Right atrium auricular region (tissue), 2 donors: ENCODE measurements at regions not wholly inside any gene's neighbourhood (a gene's known extent, or its start where the extent isn't known, plus 50 kb on each side); places are given as distances from the start of the nearest gene placed in this dataset.

ENCODE experiments used
- DNase-seq: peaks from one replicate; pipeline ENCODE4 v3.0.0-alpha.2; 2019; ENCODE audit warnings: low spot score
- H3K27ac ChIP-seq, 2 donors: fragments of 200-600 bp; sonication (generic); 1 replicate in 1 of 2; 2 replicates in 1 of 2; pipeline ENCODE4 v1.5.1; 2016 to 2019
- H3K27me3 ChIP-seq, 2 donors: fragments of 200-600 bp; sonication (generic); one replicate each; pipeline versions ENCODE4 v1.5.1 to v1.6.0; 2017 to 2019
- H3K36me3 ChIP-seq: fragments of 200-600 bp; sonication (generic); one replicate; pipeline ENCODE4 v1.5.1; 2016
- H3K4me1 ChIP-seq, 2 donors: fragments of 200-600 bp; sonication (generic); one replicate each; pipeline versions ENCODE4 v1.5.1 to v1.6.0; 2017 to 2019
- H3K4me3 ChIP-seq, 2 donors: fragments of 200-600 bp; sonication (generic); 1 replicate in 1 of 2; 2 replicates in 1 of 2; pipeline ENCODE4 v1.5.1; 2017 to 2019; ENCODE audit warnings: mild to moderate bottlenecking in 1 of 2, moderate library complexity in 1 of 2
- H3K9me3 ChIP-seq, 2 donors: fragments of 200-600 bp; sonication (generic); one replicate each; pipeline ENCODE4 v1.5.1; 2019
- TF ChIP-seq, protein P1 (sequence below), 2 donors: fragments of 200-600 bp; sonication (generic); IDR thresholded peaks; one replicate each; pipeline ENCODE4 v1.5.1; 2019; ENCODE audit warnings: antibody characterized with exemption in 2 of 2

GRCh38 chr4:11532138-11532537 lies 103.4 kb upstream of the HS3ST1 start:
- TF ChIP-seq, protein P1, sequence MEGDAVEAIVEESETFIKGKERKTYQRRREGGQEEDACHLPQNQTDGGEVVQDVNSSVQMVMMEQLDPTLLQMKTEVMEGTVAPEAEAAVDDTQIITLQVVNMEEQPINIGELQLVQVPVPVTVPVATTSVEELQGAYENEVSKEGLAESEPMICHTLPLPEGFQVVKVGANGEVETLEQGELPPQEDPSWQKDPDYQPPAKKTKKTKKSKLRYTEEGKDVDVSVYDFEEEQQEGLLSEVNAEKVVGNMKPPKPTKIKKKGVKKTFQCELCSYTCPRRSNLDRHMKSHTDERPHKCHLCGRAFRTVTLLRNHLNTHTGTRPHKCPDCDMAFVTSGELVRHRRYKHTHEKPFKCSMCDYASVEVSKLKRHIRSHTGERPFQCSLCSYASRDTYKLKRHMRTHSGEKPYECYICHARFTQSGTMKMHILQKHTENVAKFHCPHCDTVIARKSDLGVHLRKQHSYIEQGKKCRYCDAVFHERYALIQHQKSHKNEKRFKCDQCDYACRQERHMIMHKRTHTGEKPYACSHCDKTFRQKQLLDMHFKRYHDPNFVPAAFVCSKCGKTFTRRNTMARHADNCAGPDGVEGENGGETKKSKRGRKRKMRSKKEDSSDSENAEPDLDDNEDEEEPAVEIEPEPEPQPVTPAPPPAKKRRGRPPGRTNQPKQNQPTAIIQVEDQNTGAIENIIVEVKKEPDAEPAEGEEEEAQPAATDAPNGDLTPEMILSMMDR (IDR thresholded peaks at IDR 0.05) = no peak
- H3K9me3 ChIP-seq = peaks cover 0 to 7% of the 10 kb centered on the region in 2 donors
- no peaks in the 10 kb centered on the region for H3K36me3 ChIP-seq
- H3K4me1 ChIP-seq = peaks cover 0 to 6% of the 10 kb centered on the region in 2 donors
- no peak for DNase-seq
- no peaks in the 10 kb centered on the region for H3K27me3 ChIP-seq
- no peak overlapping the region for H3K4me3 ChIP-seq
- H3K27ac ChIP-seq = no peak overlapping the region

DNA sequence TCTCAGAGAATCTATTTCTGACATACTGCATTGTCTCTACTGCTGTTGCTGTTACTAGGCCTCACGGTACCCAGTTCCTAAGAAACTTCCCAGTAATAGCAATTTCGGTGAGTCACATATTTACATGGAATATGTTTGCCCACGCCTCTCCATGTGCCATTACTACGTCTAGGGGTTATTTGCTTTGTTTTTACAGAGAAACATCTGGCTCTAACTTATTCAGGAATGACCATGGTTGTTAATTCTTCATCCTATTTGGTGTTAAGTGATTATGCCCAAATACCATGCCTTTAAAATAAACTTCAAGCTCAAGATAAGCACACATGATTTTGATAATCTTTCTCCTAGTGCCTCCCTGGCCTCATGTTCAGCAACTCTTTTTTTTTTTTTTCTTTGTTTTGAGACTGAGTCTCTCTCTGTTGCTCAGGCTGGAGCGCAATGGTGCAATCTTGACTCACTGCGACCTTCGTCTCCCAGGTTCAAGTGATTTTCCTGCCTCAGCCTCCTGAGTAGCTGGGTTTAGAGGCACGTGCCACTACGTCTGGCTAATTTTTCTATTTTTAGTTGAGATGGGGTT lies 101.0 kb upstream of the HS3ST1 start:
- Histone ChIP-seq H3K36me3 (no peaks in the 10 kb centered on the region), H3K4me1 (peaks cover 0 to 6% of the 10 kb centered on the region in 2 donors), H3K4me3 (no peak overlapping the region), H3K27ac (peak overlapping the region in 1 of 2 donors; percentile 51), H3K9me3 (peaks cover 0 to 7% of the 10 kb centered on the region in 2 donors), H3K27me3 (no peaks in the 10 kb centered on the region)
- TF ChIP-seq, protein P1 (IDR thresholded peaks at IDR 0.05) = no peak
- DNase-seq = no peak

DNA sequence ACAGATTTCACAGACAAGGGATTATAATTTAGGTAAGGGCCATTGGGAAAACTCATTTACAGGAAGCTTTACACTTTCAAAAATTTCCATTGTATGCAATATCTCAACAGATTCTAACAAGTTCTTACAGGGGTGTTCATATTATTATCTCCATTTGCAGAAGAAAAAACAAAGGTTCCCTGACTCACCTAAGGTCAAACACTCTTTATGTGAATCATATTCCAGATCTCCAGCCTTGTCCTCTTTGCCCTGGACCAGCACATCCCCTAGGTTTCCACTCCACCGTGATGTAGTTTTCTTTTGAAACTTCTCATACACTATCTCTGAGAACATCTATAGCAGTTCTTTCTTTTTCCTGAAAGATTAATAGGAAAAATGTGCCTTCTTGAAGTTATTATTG lies 96.4 kb upstream of the HS3ST1 start:
- TF ChIP-seq, protein P1 (IDR thresholded peaks at IDR 0.05) = no peak
- no peak overlapping the region for H3K4me3 ChIP-seq
- no peaks in the 10 kb centered on the region for H3K27me3 ChIP-seq
- H3K4me1 ChIP-seq = peaks cover 0 to 6% of the 10 kb centered on the region in 2 donors
- DNase-seq = no peak
- no peaks in the 10 kb centered on the region for H3K36me3 ChIP-seq
- no peak overlapping the region for H3K27ac ChIP-seq
- no peaks in the 10 kb centered on the region for H3K9me3 ChIP-seq

DNA sequence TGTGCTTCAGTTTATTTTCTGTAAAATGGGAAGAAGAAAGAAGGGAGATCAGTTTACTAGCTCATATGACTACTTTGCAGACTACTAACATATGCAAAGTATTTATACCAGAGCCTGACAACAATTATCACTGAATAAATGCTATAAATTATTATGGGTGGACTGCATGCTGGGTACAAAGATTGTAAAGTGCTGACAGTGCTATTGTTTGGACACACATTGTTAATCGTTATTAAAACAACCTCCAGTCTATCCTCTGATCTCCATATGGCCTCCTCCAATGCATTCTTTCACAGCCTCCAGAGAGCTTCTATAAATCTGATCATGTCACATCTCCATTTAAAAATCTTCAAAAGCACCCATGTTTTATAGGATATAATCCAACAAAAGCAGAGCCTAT lies 90.1 kb upstream of the HS3ST1 start:
- no peak overlapping the region for H3K27ac ChIP-seq
- TF ChIP-seq, protein P1 (IDR thresholded peaks at IDR 0.05) = no peak
- no peaks in the 10 kb centered on the region for H3K36me3 ChIP-seq
- no peaks in the 10 kb centered on the region for H3K4me1 ChIP-seq
- no peaks in the 10 kb centered on the region for H3K27me3 ChIP-seq
- H3K9me3 ChIP-seq = no peaks in the 10 kb centered on the region
- H3K4me3 ChIP-seq = no peak overlapping the region
- DNase-seq = no peak

DNA sequence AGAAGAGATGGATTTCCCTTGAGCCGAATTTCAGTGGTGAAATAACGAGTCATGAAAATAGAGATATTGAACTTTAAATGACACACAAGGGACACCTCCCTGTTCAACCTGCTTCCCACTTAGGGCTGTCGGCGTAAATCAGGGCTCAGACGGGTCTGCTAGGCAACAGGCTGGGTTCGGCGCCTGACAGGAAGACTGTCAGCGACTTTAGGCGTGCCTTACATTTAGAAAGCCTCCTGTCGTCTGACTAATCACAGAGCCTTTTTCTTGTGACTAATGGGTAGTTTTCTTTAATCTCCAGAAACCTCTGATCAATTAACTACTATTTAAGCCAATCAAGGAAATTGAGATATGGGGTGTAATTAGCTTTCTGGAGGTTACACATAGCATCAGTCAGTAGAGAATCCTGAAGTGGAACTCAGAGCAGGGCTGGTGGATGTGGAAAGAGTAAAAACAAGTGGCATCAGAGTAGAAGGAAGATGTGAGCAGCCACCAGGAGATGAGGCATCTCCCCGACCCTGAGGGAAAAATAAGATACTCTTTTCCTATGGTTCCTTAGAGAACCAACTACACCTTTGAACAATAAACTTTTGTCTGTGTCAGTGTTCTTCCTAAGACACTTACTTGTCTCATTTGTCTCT lies 86.2 kb upstream of the HS3ST1 start:
- Histone ChIP-seq H3K9me3 (no peaks in the 10 kb centered on the region), H3K36me3 (no peaks in the 10 kb centered on the region), H3K27ac (no peak overlapping the region), H3K4me1 (no peaks in the 10 kb centered on the region), H3K27me3 (no peaks in the 10 kb centered on the region), H3K4me3 (no peak overlapping the region)
- TF ChIP-seq, protein P1 (IDR thresholded peaks at IDR 0.05) = no peak
- DNase-seq = no peak

DNA sequence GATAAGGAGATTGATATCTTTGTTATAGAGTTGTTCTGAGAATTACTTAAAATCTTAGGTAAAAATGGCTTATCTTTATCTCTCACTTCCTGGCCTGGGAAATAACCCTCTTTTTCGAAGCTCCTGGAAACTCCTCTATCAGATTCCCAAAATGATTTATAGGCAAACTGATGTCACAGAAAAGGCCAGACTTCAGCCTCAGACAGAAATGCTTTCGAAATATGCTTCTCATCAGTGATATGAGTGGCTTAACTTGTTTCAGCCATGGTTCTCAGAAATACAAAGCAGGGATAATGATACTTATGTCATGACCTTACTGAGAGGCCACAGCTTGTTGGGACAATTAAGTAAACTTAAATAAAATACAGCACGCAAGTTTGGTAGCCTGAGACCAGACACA lies 85.3 kb upstream of the HS3ST1 start:
- DNase-seq = no peak
- no peaks in the 10 kb centered on the region for H3K9me3 ChIP-seq
- TF ChIP-seq, protein P1 (IDR thresholded peaks at IDR 0.05) = no peak
- H3K4me3 ChIP-seq = no peak overlapping the region
- H3K27ac ChIP-seq = no peak overlapping the region
- H3K27me3 ChIP-seq = no peaks in the 10 kb centered on the region
- H3K4me1 ChIP-seq = no peaks in the 10 kb centered on the region
- H3K36me3 ChIP-seq = no peaks in the 10 kb centered on the region
